ENCODE measurements at regions not wholly inside any gene's neighbourhood (a gene's known extent, or its start where the extent isn't known, plus 50 kb on each side); places are given as distances from the start of the nearest gene placed in this dataset.

DNA sequence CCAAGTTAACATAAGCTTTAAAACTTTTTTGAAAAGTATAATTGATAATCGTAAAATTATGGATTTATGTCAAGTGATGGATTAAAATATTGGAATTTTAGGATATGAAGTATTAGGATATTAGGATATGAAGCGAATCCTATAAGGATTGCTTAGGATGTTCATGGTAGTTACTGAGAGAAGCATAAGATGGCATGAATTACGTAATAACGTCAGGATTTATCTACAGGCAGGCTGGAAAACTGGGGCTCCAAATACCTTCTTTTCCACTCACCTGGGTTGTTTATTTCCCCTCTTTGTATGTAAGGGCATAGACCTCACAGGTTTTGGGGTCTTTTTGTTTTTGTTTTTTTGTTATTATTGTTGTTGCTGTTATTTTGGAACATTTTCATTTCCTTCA lies 65.2 kb upstream of the TMEM33 start:
- TF ChIP-seq, protein P1, sequence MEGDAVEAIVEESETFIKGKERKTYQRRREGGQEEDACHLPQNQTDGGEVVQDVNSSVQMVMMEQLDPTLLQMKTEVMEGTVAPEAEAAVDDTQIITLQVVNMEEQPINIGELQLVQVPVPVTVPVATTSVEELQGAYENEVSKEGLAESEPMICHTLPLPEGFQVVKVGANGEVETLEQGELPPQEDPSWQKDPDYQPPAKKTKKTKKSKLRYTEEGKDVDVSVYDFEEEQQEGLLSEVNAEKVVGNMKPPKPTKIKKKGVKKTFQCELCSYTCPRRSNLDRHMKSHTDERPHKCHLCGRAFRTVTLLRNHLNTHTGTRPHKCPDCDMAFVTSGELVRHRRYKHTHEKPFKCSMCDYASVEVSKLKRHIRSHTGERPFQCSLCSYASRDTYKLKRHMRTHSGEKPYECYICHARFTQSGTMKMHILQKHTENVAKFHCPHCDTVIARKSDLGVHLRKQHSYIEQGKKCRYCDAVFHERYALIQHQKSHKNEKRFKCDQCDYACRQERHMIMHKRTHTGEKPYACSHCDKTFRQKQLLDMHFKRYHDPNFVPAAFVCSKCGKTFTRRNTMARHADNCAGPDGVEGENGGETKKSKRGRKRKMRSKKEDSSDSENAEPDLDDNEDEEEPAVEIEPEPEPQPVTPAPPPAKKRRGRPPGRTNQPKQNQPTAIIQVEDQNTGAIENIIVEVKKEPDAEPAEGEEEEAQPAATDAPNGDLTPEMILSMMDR (IDR thresholded peaks at IDR 0.05; ENCODE audit: low read depth, low read length, poor library complexity, severe bottlenecking): no peak
- TF ChIP-seq EZH2phosphoT487 (IDR thresholded peaks at IDR 0.05; ENCODE audit: borderline replicate concordance, low read length): no peak
- no peak overlapping the region for H3K27ac ChIP-seq (ENCODE audit: low read depth, low read length)
- no peaks in the 10 kb centered on the region for H3K9me2 ChIP-seq (replicated peaks; ENCODE audit: control insufficient read depth, low read length)
- H3K4me1 ChIP-seq (ENCODE audit: control insufficient read depth, low read length): no peaks in the 10 kb centered on the region
- H3K79me2 ChIP-seq (ENCODE audit: control insufficient read depth, low read length): no peaks in the 10 kb centered on the region
- H3F3A ChIP-seq (ENCODE audit: control insufficient read depth, insufficient read depth): no peaks in the 10 kb centered on the region
- H3K27me3 ChIP-seq (ENCODE audit: control insufficient read depth, low read length): peaks cover 32% of the 10 kb centered on the region
- no peaks in the 10 kb centered on the region for H3K36me3 ChIP-seq (ENCODE audit: control insufficient read depth, low read length)
- H3K4me3 ChIP-seq (ENCODE audit: low read length): no peak overlapping the region
- no peaks in the 10 kb centered on the region for H4K20me1 ChIP-seq (ENCODE audit: control insufficient read depth, insufficient read depth, low read depth, low read length)
- H3K4me2 ChIP-seq (ENCODE audit: low read length): no peak overlapping the region
- H3K9me3 ChIP-seq (ENCODE audit: control insufficient read depth, insufficient read depth, low read length): no peaks in the 10 kb centered on the region

DNA sequence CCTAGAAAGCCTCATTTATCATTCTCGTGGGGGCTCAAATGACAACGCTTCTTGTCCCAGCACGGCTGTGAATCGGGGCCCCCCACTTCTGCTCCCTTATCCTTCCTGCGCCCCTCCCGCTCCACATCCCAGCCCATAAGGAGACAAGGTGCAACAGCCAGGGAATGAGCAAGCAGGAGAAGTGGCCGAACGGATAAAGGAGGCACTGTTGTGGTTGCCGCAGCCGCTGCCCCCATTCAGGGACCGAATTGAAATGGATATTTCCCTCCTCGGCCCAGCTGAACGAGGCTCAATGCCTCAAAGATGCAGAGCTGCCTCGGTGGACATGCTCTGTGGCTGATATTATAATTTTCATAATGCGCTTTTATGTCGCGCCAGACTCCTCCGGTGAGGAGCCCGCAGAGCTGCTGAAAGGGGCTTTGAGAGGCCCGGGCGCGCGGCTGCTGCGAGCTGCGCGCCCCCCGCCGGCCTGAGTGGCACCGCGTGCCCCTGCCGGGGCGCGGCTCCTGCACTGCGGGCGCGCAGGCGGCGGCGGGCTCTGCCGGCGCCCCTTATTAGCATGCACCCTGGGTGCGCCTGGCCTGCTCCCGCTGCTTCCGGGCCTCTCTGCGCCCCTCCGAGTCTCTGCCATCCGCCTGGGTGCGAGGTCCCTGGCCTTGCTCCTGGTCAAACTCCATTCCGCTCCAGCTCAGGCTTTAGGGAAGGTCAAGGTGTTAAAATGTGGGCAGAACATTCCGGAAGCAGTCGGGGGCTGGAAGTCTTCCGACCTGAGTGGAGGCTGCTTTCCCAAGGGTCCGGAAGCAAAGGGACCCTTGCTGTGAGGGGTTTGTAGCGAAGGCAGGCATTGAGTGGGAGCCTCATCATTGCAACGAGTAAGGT lies 68.2 kb upstream of the TMEM33 start:
- peaks cover 16% of the 10 kb centered on the region for H3K27me3 ChIP-seq (ENCODE audit: control insufficient read depth, low read length)
- no peak overlapping the region for H3K4me2 ChIP-seq (ENCODE audit: low read length)
- TF ChIP-seq EZH2phosphoT487 (IDR thresholded peaks at IDR 0.05; ENCODE audit: borderline replicate concordance, low read length): no peak
- TF ChIP-seq, protein P1 (IDR thresholded peaks at IDR 0.05; ENCODE audit: low read depth, low read length, poor library complexity, severe bottlenecking): no peak
- no peaks in the 10 kb centered on the region for H3K79me2 ChIP-seq (ENCODE audit: control insufficient read depth, low read length)
- H3K9me3 ChIP-seq (ENCODE audit: control insufficient read depth, insufficient read depth, low read length): no peaks in the 10 kb centered on the region
- H3K36me3 ChIP-seq (ENCODE audit: control insufficient read depth, low read length): no peaks in the 10 kb centered on the region
- H4K20me1 ChIP-seq (ENCODE audit: control insufficient read depth, insufficient read depth, low read depth, low read length): no peaks in the 10 kb centered on the region
- H3K4me3 ChIP-seq (ENCODE audit: low read length): no peak overlapping the region
- no peaks in the 10 kb centered on the region for H3K9me2 ChIP-seq (replicated peaks; ENCODE audit: control insufficient read depth, low read length)
- peaks cover 4% of the 10 kb centered on the region; the same call in 1 of the 2 replicates for H3K4me1 ChIP-seq (ENCODE audit: control insufficient read depth, low read length)
- no peaks in the 10 kb centered on the region for H3F3A ChIP-seq (ENCODE audit: control insufficient read depth, insufficient read depth)
- H3K27ac ChIP-seq (ENCODE audit: low read depth, low read length): no peak overlapping the region

DNA sequence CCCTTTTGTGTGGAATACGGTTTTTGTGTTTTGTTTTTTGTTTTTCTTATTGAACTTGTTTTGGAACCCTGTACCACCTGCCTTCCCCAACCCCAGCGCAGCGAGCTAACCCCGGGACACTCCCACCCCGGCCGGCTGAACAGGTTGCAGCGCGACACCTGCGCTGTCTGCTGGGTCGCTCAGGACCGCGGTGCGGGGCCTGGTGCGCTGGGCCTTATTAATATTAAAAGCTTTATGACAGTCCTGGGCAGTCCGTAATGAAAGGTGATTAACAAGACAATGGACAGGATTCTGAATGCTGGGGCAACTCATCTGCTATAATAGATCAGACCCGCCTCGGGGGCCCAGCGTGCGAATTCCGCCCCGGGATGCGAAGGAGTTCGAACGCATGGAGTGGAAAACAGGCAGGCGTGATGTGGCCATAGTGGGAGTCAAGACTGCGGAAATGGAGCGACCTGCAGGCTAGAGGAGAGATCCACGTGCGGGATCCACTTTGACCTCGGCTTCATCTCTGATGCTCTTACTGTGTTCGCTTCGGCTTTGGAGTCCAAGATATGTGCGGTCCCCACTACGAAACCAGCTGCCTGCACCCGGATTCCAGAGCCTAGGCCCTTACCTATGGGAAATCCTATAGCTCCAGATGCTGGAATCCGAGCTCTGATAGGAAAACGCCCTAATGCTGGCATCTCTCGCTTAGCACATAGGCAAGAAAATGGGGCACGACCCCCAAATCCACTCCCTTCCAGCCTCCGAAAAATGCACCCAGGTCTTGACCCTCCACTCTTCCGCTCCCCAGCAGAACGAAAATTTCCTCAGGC lies 69.0 kb upstream of the TMEM33 start:
- Histone ChIP-seq H3K4me2 (ENCODE audit: low read length) (no peak overlapping the region), H3K4me3 (ENCODE audit: low read length) (no peak overlapping the region), H3K36me3 (ENCODE audit: control insufficient read depth, low read length) (no peaks in the 10 kb centered on the region), H3K4me1 (ENCODE audit: control insufficient read depth, low read length) (peaks cover 4% of the 10 kb centered on the region; the same call in 1 of the 2 replicates), H3K9me3 (ENCODE audit: control insufficient read depth, insufficient read depth, low read length) (no peaks in the 10 kb centered on the region), H3K27me3 (ENCODE audit: control insufficient read depth, low read length) (peaks cover 13% of the 10 kb centered on the region; the same call in 1 of the 2 replicates), H4K20me1 (ENCODE audit: control insufficient read depth, insufficient read depth, low read depth, low read length) (no peaks in the 10 kb centered on the region), H3F3A (ENCODE audit: control insufficient read depth, insufficient read depth) (no peaks in the 10 kb centered on the region), H3K9me2 (replicated peaks; ENCODE audit: control insufficient read depth, low read length) (no peaks in the 10 kb centered on the region), H3K27ac (ENCODE audit: low read depth, low read length) (no peak overlapping the region), H3K79me2 (ENCODE audit: control insufficient read depth, low read length) (no peaks in the 10 kb centered on the region)
- TF ChIP-seq, protein P1 (IDR thresholded peaks at IDR 0.05; ENCODE audit: low read depth, low read length, poor library complexity, severe bottlenecking): no peak
- TF ChIP-seq EZH2phosphoT487 (IDR thresholded peaks at IDR 0.05; ENCODE audit: borderline replicate concordance, low read length): no peak

Measured in DOHH2 (cell line).